WTC11 (cell line): ENCODE measurements at regions not wholly inside any gene's neighbourhood (a gene's known extent, or its start where the extent isn't known, plus 50 kb on each side); places are given as distances from the start of the nearest gene placed in this dataset.

Source experiments
- ATAC-seq: fragments of 200-7000 bp; cut with Tn5 transposase; 2 replicates; pipeline ENCODE4 v1.10.0; 2021; ENCODE audit warnings: mild to moderate bottlenecking, moderate library complexity
- CTCF ChIA-PET: fragments of 300-600 bp; sonication (Branson Sonifier 250); formaldehyde crosslinking; loops from one replicate; lab custom pipeline; 2021; ENCODE audit warnings: antibody characterized with exemption; lab: Charles Lee
- POLR2A ChIA-PET: fragments of 350-600 bp; sonication (Branson Sonifier 250); formaldehyde crosslinking; loops from one replicate; lab custom pipeline; 2021; ENCODE audit warnings: antibody characterized with exemption; lab: Charles Lee
- DNase-seq: peaks from one replicate; pipeline ENCODE4 v3.0.0; 2021; ENCODE audit warnings: low spot score
- H3K27ac Mint-ChIP-seq: 2 replicates; pipeline ENCODE4 v1.8.0; 2021; ENCODE audit warnings: mixed read lengths
- H3K27me3 Mint-ChIP-seq: 2 replicates; pipeline ENCODE4 v1.8.0; 2021; ENCODE audit warnings: low read depth, mild to moderate bottlenecking, moderate library complexity, mixed read lengths
- H3K36me3 Mint-ChIP-seq: 2 replicates; pipeline ENCODE4 v1.8.0; 2021; ENCODE audit warnings: mixed read lengths
- H3K4me1 Mint-ChIP-seq: 2 replicates; pipeline ENCODE4 v1.8.0; 2022; ENCODE audit warnings: mixed read lengths
- H3K4me3 Mint-ChIP-seq: 2 replicates; pipeline ENCODE4 v1.8.0; 2021; ENCODE audit warnings: mild to moderate bottlenecking, moderate library complexity, mixed read lengths
- H3K9me3 Mint-ChIP-seq: 2 replicates; pipeline ENCODE4 v1.8.0; 2021; ENCODE audit warnings: mixed read lengths
- AR ChIP-seq: fragments of 250-450 bp; sonication (Bioruptor Pico); IDR thresholded peaks from 2 replicates; pipeline ENCODE4 v1.9.0; 2021; ENCODE audit warnings: mild to moderate bottlenecking
- ARID4B ChIP-seq: sonication (generic); formaldehyde crosslinking; IDR thresholded peaks from 2 replicates; pipeline ENCODE4 v1.8.0; 2023; ENCODE audit warnings: missing genetic modification reagents, mild to moderate bottlenecking, borderline replicate concordance
- CBFB ChIP-seq: sonication (generic); formaldehyde crosslinking; IDR thresholded peaks from 2 replicates; pipeline ENCODE4 v1.8.1; 2022; ENCODE audit warnings: mild to moderate bottlenecking, low read depth, missing genetic modification reagents
- E2F1 ChIP-seq: sonication (generic); formaldehyde crosslinking; IDR thresholded peaks from 2 replicates; pipeline ENCODE4 v1.8.0; 2022; ENCODE audit warnings: mild to moderate bottlenecking, missing genetic modification reagents
- E2F5 ChIP-seq: sonication (generic); formaldehyde crosslinking; IDR thresholded peaks from 2 replicates; pipeline ENCODE4 v1.8.1; 2022; ENCODE audit warnings: mild to moderate bottlenecking, moderate library complexity, missing genetic modification reagents
- ESRRA ChIP-seq: sonication (generic); formaldehyde crosslinking; IDR thresholded peaks from 2 replicates; pipeline ENCODE4 v1.8.1; 2022; ENCODE audit warnings: mild to moderate bottlenecking, missing genetic modification reagents, borderline replicate concordance
- GRHL2 ChIP-seq: fragments of 250-450 bp; sonication (Bioruptor Pico); IDR thresholded peaks from 2 replicates; pipeline ENCODE4 v1.8.0; 2022; ENCODE audit warnings: mild to moderate bottlenecking, moderate library complexity; ENCODE audit not compliant: insufficient replicate concordance, severe bottlenecking
- IRF1 ChIP-seq: sonication (generic); formaldehyde crosslinking; IDR thresholded peaks from 2 replicates; pipeline ENCODE4 v1.8.0; 2023; ENCODE audit warnings: missing genetic modification reagents
- NFATC4 ChIP-seq: fragments of 250-450 bp; sonication (Bioruptor Pico); IDR thresholded peaks from 2 replicates; pipeline ENCODE4 v1.9.0; 2021; ENCODE audit warnings: mild to moderate bottlenecking
- NFE2L1 ChIP-seq: sonication (generic); formaldehyde crosslinking; IDR thresholded peaks from 2 replicates; pipeline ENCODE4 v1.8.1; 2023; ENCODE audit warnings: missing genetic modification reagents
- PRRX2 ChIP-seq: fragments of 250-450 bp; sonication (Bioruptor Pico); IDR thresholded peaks from 2 replicates; pipeline ENCODE4 v1.8.0; 2021; ENCODE audit warnings: mild to moderate bottlenecking
- RORB ChIP-seq: fragments of 250-450 bp; sonication (Bioruptor Pico); IDR thresholded peaks from 2 replicates; pipeline ENCODE4 v1.9.0; 2021; ENCODE audit warnings: mild to moderate bottlenecking
- TEAD1 ChIP-seq: sonication (generic); formaldehyde crosslinking; IDR thresholded peaks from 2 replicates; pipeline ENCODE4 v1.8.0; 2022; ENCODE audit warnings: mild to moderate bottlenecking, missing genetic modification reagents
- ZBTB21 ChIP-seq: sonication (generic); formaldehyde crosslinking; IDR thresholded peaks from 2 replicates; pipeline ENCODE4 v1.8.1; 2023; ENCODE audit warnings: mild to moderate bottlenecking, missing genetic modification reagents, borderline replicate concordance
- ZNF532 ChIP-seq: fragments of 250-450 bp; sonication (Bioruptor Pico); IDR thresholded peaks from 2 replicates; pipeline ENCODE4 v1.9.0; 2021; ENCODE audit warnings: mild to moderate bottlenecking, borderline replicate concordance
- ZNF671 ChIP-seq: fragments of 250-450 bp; sonication (Bioruptor Pico); IDR thresholded peaks from 2 replicates; pipeline ENCODE4 v1.8.0; 2021; ENCODE audit warnings: mild to moderate bottlenecking

GRCh38 chr1:63135801-63136200 is 186.6 kb upstream of the FOXD3 start (continued):
- TF ChIP-seq ZNF532 (CRISPR knock-in tag), result no peak
- TF ChIP-seq AR (CRISPR knock-in tag), result no peak
- TF ChIP-seq, all 79 proteins: peak for 0

- no peak overlapping the region for H3K27ac Mint-ChIP-seq
- no peaks in the 10 kb centered on the region for H3K27me3 Mint-ChIP-seq
- ATAC-seq (no peak), DNase-seq (no peak)
- ChIA-PET CTCF (no interaction called here), POLR2A (no interaction called here)
- no peaks in the 10 kb centered on the region for H3K9me3 Mint-ChIP-seq
- H3K36me3 Mint-ChIP-seq, result no peaks in the 10 kb centered on the region
- H3K4me3 Mint-ChIP-seq, result no peak overlapping the region
- TF ChIP-seq E2F5 (no peak), CBFB (no peak), ESRRA (CRISPR knock-in tag) (no peak), AR (CRISPR knock-in tag) (no peak), IRF1 (no peak), ZBTB21 (CRISPR knock-in tag) (no peak), NFE2L1 (CRISPR knock-in tag) (no peak), NFATC4 (CRISPR knock-in tag) (no peak)
- H3K4me1 Mint-ChIP-seq, result no peaks in the 10 kb centered on the region
Measured at GRCh38 chr1:63142001-63142400, 180.4 kb upstream of the FOXD3 start.

GRCh38 chr1:63143482-63143881 is 178.9 kb upstream of the FOXD3 start:
- ChIA-PET POLR2A (no interaction called here), CTCF (no interaction called here)
- no peak overlapping the region for H3K27ac Mint-ChIP-seq
- H3K4me1 Mint-ChIP-seq, result no peaks in the 10 kb centered on the region
- no peaks in the 10 kb centered on the region for H3K9me3 Mint-ChIP-seq
- DNase-seq (no peak), ATAC-seq (no peak)
- no peaks in the 10 kb centered on the region for H3K36me3 Mint-ChIP-seq
- no peaks in the 10 kb centered on the region for H3K27me3 Mint-ChIP-seq
- no peak overlapping the region for H3K4me3 Mint-ChIP-seq
- TF ChIP-seq TEAD1 (CRISPR knock-in tag), result no peak
- TF ChIP-seq E2F1 (CRISPR knock-in tag), result no peak
- TF ChIP-seq RORB (CRISPR knock-in tag), result no peak
- no peak for TF ChIP-seq GRHL2 (CRISPR knock-in tag)
- no peak for TF ChIP-seq ZNF671 (CRISPR knock-in tag)
- no peak for TF ChIP-seq ARID4B (CRISPR knock-in tag)
- no peak for TF ChIP-seq PRRX2
